HG03342 (cell line): ENCODE measurements at regions not wholly inside any gene's neighbourhood (a gene's known extent, or its start where the extent isn't known, plus 50 kb on each side); places are given as distances from the start of the nearest gene placed in this dataset.
"Not testable (repeated sequence)": the region's sequence is repeated elsewhere in the genome, so short reads cannot be mapped to it uniquely, and the experiment has no call there.

Source experiments
- ATAC-seq: cut with Tn5 transposase; IDR thresholded peaks from one replicate; pipeline ENCODE4 v1.9.1; 2021; ENCODE audit warnings: mild to moderate bottlenecking, moderate library complexity; ENCODE audit not compliant: unreplicated experiment

DNA sequence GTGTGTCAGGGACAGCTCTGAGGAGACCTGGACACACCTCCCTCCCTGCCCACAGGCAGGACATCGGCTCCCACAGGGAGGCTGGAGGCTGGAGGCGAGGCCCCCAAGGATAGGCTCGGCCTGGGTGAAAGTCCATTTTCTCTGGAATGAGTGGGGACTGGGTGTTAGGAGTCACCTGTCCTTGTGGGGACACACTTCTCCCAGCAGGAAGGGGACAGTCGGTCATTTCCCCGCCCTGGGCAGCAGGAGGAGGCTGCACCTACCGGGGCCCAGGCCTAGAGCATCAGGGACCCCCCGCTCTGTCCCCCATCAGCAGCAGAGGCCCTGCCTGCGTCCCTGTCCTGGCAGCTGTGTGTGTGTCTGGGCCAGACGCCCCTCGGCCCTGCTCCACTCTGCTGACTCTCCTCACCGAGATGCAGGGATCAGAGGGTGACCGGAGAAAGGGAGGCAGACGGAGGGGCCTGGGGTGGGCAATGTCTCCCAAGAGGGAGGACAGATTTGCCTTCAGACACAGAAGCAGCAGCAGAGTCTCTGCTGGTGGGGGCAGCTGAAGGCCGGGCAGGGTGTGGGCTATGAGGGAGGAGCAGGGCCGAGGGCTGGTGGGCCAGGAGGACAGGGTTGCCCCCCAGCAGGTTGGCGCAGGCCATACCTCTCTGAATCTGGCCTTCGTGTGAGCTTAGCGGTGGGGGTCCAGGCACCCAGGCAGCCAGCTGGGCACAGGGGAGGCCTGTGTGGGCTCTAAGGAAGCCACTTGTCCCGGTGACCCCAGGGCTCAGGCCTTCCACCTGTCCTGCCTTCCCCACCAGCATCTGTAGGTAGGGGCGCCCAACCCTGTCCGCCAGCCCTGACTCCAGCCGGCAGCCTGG is 125.7 kb upstream of the NKX1-1 start:
- no peak for ATAC-seq

DNA sequence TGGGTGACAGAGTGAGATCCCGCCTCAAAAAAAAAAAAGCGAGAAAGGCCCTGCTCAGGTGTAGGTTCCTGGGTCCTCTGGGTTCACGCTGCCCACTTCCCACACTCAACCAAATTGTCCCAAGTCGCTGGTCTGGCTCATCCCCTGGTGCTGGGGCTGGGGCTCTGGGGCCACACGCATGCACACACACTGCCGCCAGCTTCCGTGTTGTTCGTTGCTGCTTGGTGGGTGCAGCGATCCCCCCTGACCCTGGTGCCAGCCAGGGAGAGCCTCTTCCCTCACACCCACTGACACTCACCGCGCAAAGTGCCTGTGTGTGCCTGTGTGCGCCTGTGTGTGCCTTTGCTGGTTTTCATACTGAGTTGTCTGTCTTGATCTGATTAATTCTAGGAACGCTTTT is 124.1 kb upstream of the NKX1-1 start:
- no peak for ATAC-seq

DNA sequence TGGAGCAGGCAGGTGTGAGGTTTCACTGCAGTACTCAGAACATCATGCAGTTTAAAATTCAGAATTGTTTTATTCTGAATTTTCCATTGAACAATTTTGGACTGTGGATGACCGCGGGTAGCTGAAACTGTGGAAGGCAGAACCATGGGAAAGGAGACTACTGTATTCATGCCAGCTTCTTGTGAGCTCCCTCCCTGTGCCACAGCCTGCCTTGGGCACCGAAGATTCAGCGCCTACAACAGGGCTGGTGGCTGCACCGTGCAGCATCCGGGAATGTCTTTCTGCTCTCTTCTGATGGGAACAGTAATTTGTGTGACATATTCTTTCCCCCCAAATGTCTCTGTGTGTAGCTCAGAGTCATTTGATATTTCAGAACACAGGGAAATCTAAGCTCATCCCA is 118.5 kb upstream of the NKX1-1 start:
- ATAC-seq, result no peak

DNA sequence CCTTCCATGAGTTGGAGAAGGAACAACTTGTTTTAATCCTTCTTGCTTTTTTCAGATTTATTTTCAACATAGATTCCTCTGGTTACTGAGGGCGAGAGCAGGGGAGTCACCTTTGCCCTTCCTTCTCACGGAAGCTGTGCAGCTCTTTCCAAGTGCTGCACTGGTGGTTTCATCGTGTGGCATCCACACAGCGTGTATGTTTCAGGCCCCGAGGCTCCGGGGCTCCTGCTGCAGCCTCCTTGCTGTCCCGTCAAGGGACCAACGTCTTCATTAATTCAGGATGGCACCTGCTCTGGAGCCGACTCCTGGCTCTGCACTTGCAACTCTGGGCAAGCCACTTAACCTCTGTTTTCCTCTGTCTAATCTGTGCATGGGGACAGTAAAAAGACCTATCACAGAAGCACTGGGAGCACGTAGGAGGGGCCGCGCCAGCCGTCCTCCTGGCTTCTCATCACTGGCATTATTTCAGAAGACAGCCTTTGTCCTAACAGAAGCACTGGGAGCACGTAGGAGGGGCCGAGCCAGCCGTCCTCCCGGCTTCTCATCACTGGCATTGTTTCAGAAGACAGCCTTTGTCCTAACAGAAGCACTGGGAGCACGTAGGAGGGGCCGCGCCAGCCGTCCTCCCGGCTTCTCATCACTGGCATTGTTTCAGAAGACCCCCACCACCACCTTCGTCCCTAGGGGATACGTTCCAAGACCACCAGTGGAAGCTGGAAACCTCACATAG is 117.8 kb upstream of the NKX1-1 start:
- no peak for ATAC-seq

DNA sequence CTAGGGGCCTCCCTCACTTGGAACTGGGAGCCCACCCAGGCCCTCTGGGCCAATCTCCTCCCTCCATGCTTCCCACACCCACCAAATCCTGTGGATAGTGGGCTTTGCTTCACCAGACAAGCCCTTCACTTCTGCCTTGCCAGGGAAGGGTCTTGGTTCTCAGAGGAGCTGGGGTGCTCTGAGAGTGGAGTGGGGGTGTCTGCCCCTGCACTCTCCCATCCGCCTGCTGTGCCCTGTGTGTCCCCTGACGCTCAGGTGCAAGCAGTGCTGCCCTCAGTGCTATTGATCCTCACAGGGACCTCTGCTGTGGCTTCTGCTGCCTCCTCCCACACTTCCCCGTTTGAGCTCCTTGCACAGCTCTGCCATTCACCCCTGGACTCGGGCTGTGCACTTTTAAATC is 117.3 kb upstream of the NKX1-1 start:
- ATAC-seq, result no peak

- ATAC-seq, result no peak
These were observed 116.8 kb upstream of the NKX1-1 start for GRCh38 chr4:1523033-1523432.

DNA sequence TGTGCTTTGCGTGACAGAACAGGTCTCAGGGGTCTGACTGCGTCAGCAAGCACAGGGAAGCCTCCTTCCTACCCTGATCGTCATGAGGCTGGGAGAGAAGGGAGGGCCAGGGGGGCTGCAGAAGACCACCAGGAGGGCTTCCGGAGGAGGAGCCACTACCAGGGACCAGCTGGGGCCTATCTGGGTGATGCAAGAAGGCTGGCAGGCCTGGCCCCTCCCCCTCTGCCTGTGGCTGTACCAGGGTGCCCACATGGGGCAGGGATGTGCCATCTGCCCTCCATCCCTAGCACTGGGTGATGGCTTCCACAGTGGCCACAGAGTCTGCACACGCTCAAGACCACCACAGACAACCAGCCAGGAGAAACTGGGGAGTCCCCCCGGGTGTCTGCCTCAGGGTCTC is 116.4 kb upstream of the NKX1-1 start:
- no peak for ATAC-seq

- ATAC-seq, result no peak
These were observed 115.6 kb upstream of the NKX1-1 start for GRCh38 chr4:1521821-1522361.

GRCh38 chr4:1520795-1521576 is 114.7 kb upstream of the NKX1-1 start:
- ATAC-seq, result not testable (repeated sequence)

GRCh38 chr4:1519787-1520661 is 113.8 kb upstream of the NKX1-1 start:
- no peak for ATAC-seq

DNA sequence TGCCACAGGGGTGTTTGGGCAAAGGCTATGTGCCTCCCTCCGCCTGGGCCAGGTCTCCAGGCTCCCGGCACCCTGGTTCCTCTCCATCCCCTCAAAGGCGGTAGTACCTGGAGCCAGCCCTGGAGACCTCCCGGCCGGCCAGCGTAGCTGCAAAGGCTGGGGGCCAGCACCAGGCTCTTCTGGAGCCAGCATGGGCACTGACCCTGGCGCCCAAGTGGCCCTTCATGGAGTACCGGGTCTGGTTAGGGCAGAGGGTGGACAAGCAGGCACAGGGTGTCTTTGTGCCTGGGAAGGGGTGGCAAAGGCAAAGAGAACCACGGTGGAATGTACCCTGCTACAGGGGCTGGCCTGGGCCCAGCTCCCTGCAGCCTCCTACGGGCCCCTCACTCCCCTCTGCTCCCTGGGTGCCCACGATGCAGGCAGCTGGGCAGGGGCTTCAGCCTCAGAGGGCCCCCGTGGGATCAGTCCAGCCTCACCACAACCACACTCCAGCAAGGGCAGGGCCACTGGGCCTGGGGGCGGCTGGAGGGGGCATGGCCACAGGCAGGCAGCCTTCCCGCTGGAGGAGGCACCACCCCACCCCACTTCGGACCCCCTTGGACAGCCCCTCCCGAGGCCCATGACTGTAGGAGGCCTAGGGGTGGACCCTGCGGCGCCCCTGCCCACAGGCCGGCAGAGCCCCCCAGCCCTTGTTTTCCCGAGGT is 112.9 kb upstream of the NKX1-1 start:
- no peak for ATAC-seq

GRCh38 chr4:1517592-1518411 is 111.6 kb upstream of the NKX1-1 start:
- no peak for ATAC-seq

GRCh38 chr4:1516881-1517480 is 110.7 kb upstream of the NKX1-1 start:
- no peak for ATAC-seq

GRCh38 chr4:1516261-1516660 is 110.0 kb upstream of the NKX1-1 start:
- ATAC-seq, result no peak

DNA sequence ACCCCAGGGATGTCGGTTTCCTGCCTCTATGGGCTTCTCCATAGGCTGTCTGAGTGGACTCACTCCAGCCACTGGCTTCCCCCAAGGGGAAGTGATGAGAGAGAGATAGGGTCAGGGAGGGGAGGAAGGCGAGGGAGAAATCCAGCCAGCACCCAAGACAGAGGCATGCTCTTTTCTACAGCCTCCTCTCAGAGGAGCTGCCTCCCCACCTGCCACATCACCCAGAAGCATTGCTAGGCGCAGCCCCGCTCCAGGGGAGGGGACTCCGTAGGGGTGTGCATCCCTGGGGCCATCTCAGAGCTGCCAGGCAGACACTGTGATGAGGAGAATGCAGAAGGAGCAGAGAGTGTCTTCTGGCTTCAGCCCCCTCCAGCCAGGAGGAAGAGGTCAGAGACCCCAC is 109.5 kb upstream of the NKX1-1 start:
- ATAC-seq, result no peak

DNA sequence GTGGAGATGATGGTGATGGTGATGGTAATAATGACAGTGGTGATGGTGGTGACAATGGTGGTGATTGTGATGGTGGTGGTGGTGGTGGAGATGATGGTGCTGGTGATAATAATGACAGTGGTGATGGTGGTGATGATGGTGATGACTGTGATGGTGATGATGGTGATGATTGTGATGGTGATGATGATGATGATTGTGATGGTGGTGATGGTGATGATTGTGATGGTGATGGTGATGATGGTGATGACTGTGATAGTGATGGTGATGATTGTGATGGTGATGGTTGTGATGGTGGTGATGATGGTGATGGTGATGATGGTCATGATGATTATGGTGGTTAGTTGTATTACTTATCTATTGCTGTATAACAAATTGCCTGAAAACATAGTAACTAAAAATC is 108.9 kb upstream of the NKX1-1 start:
- ATAC-seq, result no peak

DNA sequence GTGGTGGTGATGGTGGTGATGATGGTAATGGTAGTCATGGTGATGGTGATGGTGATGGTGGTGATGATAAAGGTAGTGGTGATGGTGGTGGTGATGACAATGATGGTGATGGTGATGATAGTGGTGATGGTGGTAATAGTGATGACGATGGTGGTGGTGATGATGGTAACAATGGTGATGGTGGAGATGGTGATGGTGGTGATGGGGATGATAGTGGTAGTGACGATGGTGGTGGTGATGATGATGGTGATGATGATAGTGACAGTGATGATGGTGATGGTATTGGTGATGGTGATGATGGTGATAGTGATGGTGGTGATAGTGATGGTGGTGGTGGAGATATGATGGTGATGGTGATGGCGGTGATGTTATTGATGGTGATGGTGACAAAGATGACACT is 108.4 kb upstream of the NKX1-1 start:
- no peak for ATAC-seq

GRCh38 chr4:1513936-1514483 is 107.8 kb upstream of the NKX1-1 start:
- no peak for ATAC-seq
